Body of pancreas (tissue), 4 donors: ENCODE measurements at regions not wholly inside any gene's neighbourhood (a gene's known extent, or its start where the extent isn't known, plus 50 kb on each side); places are given as distances from the start of the nearest gene placed in this dataset.

Experiments used
- ATAC-seq: fragments of 150-250 bp; one replicate; pipeline ENCODE4 v1.9.1; 2016
- DNase-seq, 4 donors: peaks; one replicate each; pipeline ENCODE4 v3.0.0-alpha.2; 2019
- H3K27ac ChIP-seq, 4 donors: fragments of 200-600 bp; sonication (generic); 1 replicate in 3 of 4; 2 replicates in 1 of 4; pipeline versions ENCODE4 v1.5.1 to v1.6.1; 2016 to 2019; ENCODE audit warnings: mild to moderate bottlenecking in 1 of 4, mixed read lengths in 1 of 4, moderate library complexity in 1 of 4
- H3K27me3 ChIP-seq, 2 donors: fragments of 200-600 bp; sonication (generic); one replicate each; pipeline ENCODE4 v1.6.0; 2016; ENCODE audit warnings: mild to moderate bottlenecking in 1 of 2
- H3K36me3 ChIP-seq, 2 donors: fragments of 200-600 bp; sonication (generic); replicated peaks in 1 of 2; 2 replicates each; pipeline ENCODE4 v1.5.1; 2016; ENCODE audit warnings: low read depth in 2 of 2; ENCODE audit not compliant: insufficient read depth in 1 of 2
- H3K4me1 ChIP-seq: fragments of 200-600 bp; sonication (generic); one replicate; pipeline ENCODE4 v1.6.0; 2016
- H3K4me3 ChIP-seq, 2 donors: fragments of 200-600 bp; sonication (generic); 1 replicate in 1 of 2; 2 replicates in 1 of 2; pipeline ENCODE4 v1.5.1; 2016 to 2019
- H3K9me3 ChIP-seq, 3 donors: fragments of 200-600 bp; sonication (generic); 1 replicate in 2 of 3; 2 replicates in 1 of 3; pipeline ENCODE4 v1.5.1; 2016
- POLR2A ChIP-seq, 3 donors: fragments of 450-650 bp; IDR thresholded peaks; one replicate each; pipeline ENCODE4 v1.6.1; 2016; ENCODE audit warnings: antibody characterized with exemption in 3 of 3, mild to moderate bottlenecking in 2 of 3
- WGBS, 2 donors: methylation state at CpG; one replicate each; pipeline ENCODE4 v1.1.5; 2017; 5-methylcytosine and 5-hydroxymethylcytosine counted together
- intact Hi-C: fragments of 100-400 bp; cut with DNase I; formaldehyde crosslinking; loops from one replicate; pipeline ENCODE4 v1.15.1; 2023
- TF ChIP-seq, protein P1 (sequence below), 7 experiments: fragments of 450-650 bp in 4 of 7; fragments of 200-600 bp in 3 of 7; sonication (generic) in 3 of 7; IDR thresholded peaks; one replicate each; pipeline ENCODE4 v1.5.1; 2016 to 2019; ENCODE audit warnings: antibody characterized with exemption in 7 of 7

DNA sequence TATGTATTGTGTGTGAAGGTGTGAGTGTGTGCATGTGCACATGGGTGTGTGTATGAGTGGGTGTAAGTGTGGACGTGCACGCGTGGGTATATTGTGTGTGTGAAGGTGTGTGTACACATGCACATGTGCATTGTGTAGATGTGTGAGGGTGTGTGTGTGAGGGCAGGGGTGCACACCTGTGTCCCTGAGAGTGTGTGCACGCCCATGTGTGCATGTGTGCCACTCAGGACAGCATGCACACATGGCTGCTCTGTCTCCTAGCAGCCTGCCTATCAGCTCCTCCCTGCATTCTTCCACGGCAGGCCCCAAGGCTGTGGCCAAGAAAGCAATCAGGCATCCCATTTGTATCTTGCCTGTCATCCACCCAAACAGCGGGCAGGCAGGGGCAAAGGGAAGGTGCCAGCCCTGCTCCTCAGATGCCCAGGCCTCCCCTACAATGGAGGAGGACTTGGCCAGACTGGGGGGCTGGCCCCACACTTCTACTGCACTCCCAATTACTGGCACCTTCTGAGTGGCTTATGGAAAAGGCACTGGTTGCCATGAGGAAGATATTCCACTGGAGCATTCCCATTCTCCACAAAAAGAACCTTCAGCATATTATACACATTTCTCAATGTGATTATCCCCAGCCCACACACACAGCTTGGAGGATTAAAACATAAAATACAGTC lies 380.4 kb upstream of the ZMIZ1 start:
- DNase-seq: no peak
- Histone ChIP-seq H3K27me3 (no peaks in the 10 kb centered on the region), H3K9me3 (no peaks in the 10 kb centered on the region), H3K4me1 (peaks cover 17% of the 10 kb centered on the region), H3K4me3 (no peak overlapping the region), H3K36me3 (no peaks in the 10 kb centered on the region), H3K27ac (no peak overlapping the region)
- no peak for ATAC-seq
- TF ChIP-seq, protein P1, sequence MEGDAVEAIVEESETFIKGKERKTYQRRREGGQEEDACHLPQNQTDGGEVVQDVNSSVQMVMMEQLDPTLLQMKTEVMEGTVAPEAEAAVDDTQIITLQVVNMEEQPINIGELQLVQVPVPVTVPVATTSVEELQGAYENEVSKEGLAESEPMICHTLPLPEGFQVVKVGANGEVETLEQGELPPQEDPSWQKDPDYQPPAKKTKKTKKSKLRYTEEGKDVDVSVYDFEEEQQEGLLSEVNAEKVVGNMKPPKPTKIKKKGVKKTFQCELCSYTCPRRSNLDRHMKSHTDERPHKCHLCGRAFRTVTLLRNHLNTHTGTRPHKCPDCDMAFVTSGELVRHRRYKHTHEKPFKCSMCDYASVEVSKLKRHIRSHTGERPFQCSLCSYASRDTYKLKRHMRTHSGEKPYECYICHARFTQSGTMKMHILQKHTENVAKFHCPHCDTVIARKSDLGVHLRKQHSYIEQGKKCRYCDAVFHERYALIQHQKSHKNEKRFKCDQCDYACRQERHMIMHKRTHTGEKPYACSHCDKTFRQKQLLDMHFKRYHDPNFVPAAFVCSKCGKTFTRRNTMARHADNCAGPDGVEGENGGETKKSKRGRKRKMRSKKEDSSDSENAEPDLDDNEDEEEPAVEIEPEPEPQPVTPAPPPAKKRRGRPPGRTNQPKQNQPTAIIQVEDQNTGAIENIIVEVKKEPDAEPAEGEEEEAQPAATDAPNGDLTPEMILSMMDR (IDR thresholded peaks at IDR 0.05): no peak
- TF ChIP-seq POLR2A (IDR thresholded peaks at IDR 0.05): no peak
- 82 to 89% methylated on average over 5 to 6 of the region's 6 CpGs for WGBS, 2 donors
- intact Hi-C loops: no loop called here

DNA sequence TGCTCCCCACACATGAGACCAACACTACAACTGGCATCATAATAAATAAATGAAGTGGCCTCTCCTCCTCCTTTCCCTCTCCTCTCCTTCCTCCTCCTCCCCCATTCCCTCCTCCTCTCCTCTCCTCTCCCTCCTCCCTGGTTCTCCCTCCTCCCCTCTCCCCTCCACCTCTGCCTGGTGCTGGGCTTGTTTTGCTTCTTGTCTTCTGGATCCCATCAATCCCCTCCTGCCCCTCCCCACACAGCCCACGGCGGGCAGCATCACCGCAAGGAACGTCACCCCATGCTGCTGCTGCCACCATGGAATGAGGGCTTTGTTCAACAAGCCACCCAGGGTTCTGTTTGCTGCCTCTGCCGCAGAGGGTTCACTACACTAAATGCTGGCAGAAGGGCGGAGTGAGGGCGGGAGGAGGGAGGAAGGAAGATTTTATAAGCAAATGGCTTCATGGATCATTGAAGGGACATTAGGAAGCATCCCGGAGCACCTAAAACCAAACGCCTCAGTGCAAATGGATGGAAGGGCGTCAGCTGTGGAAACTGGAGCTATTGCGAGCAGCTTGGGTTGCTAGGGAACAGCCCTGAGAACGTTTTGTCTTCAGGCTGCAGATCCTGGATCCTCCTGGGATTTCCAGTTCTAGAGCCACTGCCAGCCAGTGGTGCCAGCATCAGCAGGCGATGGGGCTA lies 379.7 kb upstream of the ZMIZ1 start:
- TF ChIP-seq, protein P1 (IDR thresholded peaks at IDR 0.05): no peak
- no peak for TF ChIP-seq POLR2A (IDR thresholded peaks at IDR 0.05)
- Histone ChIP-seq H3K36me3 (no peaks in the 10 kb centered on the region), H3K4me3 (no peak overlapping the region), H3K4me1 (peaks cover 15% of the 10 kb centered on the region), H3K27ac (no peak overlapping the region), H3K27me3 (no peaks in the 10 kb centered on the region), H3K9me3 (no peaks in the 10 kb centered on the region)
- peak; percentile 17 for ATAC-seq
- intact Hi-C loops: no loop called here
- WGBS, 2 donors: 71 to 83% methylated on average over 12 to 13 of the region's 13 CpGs
- DNase-seq: peak in 3 of 4 donors; percentile 36 to 55 (median 41)

DNA sequence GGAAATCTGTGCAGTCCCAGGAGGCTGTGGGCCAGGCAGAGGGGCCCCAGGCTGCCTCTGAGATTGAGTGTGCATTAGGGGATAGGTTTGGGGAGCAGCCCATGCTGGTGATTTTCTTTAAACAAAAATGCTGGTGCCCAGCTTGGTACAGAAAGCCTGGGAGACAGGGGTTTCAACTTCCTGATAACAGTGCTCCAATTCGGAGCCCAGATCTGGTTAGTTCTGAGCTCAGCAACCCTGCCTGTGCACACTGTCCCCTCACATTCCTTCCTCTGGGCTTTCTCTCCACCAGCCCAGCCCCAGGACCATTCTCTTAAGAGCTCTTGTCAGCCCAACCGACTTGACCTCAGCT lies 379.2 kb upstream of the ZMIZ1 start:
- WGBS, 2 donors: 68 to 77% methylated on average over 2 of the region's 2 CpGs
- no peak for DNase-seq
- H3K9me3 ChIP-seq: no peaks in the 10 kb centered on the region
- peaks cover 9% of the 10 kb centered on the region for H3K4me1 ChIP-seq
- no peak overlapping the region for H3K4me3 ChIP-seq
- H3K27ac ChIP-seq: no peak overlapping the region
- TF ChIP-seq POLR2A (IDR thresholded peaks at IDR 0.05): no peak
- TF ChIP-seq, protein P1 (IDR thresholded peaks at IDR 0.05): no peak
- intact Hi-C loops: no loop called here
- no peak for ATAC-seq
- H3K27me3 ChIP-seq: no peaks in the 10 kb centered on the region
- H3K36me3 ChIP-seq: no peaks in the 10 kb centered on the region

DNA sequence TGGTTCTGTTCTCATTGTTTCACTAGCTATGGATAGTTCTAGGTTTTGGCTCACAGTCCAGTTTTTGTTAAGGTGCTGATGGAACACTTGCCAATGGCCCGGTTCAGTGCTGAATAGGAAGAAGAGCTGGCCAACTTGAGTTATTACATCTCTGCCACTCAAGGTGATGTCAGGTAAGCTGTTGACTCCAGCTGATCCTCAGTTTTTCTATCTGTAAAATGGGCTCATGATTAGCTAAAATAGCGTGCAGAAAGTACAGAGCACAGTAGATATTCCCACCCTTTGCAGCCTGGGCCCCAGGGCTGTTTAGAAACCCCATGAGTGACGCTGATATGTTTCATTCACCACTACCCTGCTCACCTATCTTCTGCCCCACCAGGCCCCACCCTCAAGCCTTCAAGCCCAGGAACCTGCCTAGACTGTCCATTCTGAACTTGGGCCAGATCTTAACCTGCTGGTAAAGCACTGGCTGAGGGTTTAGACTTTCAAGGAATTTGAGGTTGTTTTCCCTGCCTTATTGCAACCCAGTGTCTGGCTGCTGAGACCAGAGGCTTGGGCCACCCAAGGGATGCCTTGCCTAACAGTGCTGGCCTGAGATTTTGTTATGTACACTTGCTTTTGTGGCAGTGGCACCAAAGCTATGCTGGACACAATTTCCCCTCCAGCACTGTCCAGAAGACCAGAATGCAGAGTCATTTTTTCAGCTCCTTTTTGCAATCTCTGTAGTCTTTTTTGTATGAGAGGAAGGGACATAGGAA lies 378.2 kb upstream of the ZMIZ1 start:
- DNase-seq: no peak
- Histone ChIP-seq H3K9me3 (no peaks in the 10 kb centered on the region), H3K27me3 (no peaks in the 10 kb centered on the region), H3K36me3 (no peaks in the 10 kb centered on the region), H3K27ac (no peak overlapping the region), H3K4me3 (no peak overlapping the region), H3K4me1 (no peaks in the 10 kb centered on the region)
- intact Hi-C loops: no loop called here
- no peak for ATAC-seq
- WGBS, 2 donors: 94 to 97% methylated on average over 3 of the region's 3 CpGs
- no peak for TF ChIP-seq POLR2A (IDR thresholded peaks at IDR 0.05)
- TF ChIP-seq, protein P1 (IDR thresholded peaks at IDR 0.05): no peak
